WTC11 (cell line): ENCODE measurements at regions not wholly inside any gene's neighbourhood (a gene's known extent, or its start where the extent isn't known, plus 50 kb on each side); places are given as distances from the start of the nearest gene placed in this dataset.

ENCODE experiments used
- CBFB ChIP-seq: sonication (generic); formaldehyde crosslinking; IDR thresholded peaks from 2 replicates; pipeline ENCODE4 v1.8.1; 2022; ENCODE audit warnings: mild to moderate bottlenecking, low read depth, missing genetic modification reagents
- JUN ChIP-seq: sonication (generic); formaldehyde crosslinking; IDR thresholded peaks from 2 replicates; pipeline ENCODE4 v1.8.0; 2023; ENCODE audit warnings: mild to moderate bottlenecking, missing genetic modification reagents
- PREB ChIP-seq: sonication (generic); formaldehyde crosslinking; IDR thresholded peaks from 2 replicates; pipeline ENCODE4 v1.8.1; 2022; ENCODE audit warnings: mild to moderate bottlenecking, missing genetic modification reagents, moderate library complexity, borderline replicate concordance
- STAT6 ChIP-seq: sonication (generic); formaldehyde crosslinking; conservative IDR thresholded peaks from 2 replicates; pipeline ENCODE4 v1.8.1; 2023; ENCODE audit warnings: mild to moderate bottlenecking, low read depth, missing genetic modification reagents, moderate library complexity
- TCF7 ChIP-seq: sonication (generic); formaldehyde crosslinking; IDR thresholded peaks from 2 replicates; pipeline ENCODE4 v1.8.0; 2022; ENCODE audit warnings: mild to moderate bottlenecking, low read depth, missing genetic modification reagents, moderate library complexity
- TEAD4 ChIP-seq: sonication (generic); formaldehyde crosslinking; IDR thresholded peaks from 2 replicates; pipeline ENCODE4 v1.8.0; 2022; ENCODE audit warnings: mild to moderate bottlenecking, missing genetic modification reagents
- ZNF121 ChIP-seq: sonication (generic); formaldehyde crosslinking; IDR thresholded peaks from 2 replicates; pipeline ENCODE4 v1.8.0; 2023; ENCODE audit warnings: missing genetic modification reagents
- TF ChIP-seq, protein P1 (sequence below): fragments of 200-600 bp; IDR thresholded peaks from 2 replicates; pipeline ENCODE4 v1.8.0; 2022; ENCODE audit warnings: antibody characterized with exemption
- TF ChIP-seq, protein P2 (sequence below): sonication (generic); formaldehyde crosslinking; IDR thresholded peaks from 2 replicates; pipeline ENCODE4 v1.8.0; 2022; ENCODE audit warnings: mild to moderate bottlenecking, missing genetic modification reagents
- TF ChIP-seq, protein P3 (sequence below): sonication (generic); formaldehyde crosslinking; IDR thresholded peaks from 2 replicates; pipeline ENCODE4 v1.8.1; 2023; ENCODE audit warnings: mild to moderate bottlenecking, missing genetic modification reagents, moderate library complexity

- TF ChIP-seq TEAD4 (CRISPR knock-in tag), result no peak
- TF ChIP-seq, protein P1, sequence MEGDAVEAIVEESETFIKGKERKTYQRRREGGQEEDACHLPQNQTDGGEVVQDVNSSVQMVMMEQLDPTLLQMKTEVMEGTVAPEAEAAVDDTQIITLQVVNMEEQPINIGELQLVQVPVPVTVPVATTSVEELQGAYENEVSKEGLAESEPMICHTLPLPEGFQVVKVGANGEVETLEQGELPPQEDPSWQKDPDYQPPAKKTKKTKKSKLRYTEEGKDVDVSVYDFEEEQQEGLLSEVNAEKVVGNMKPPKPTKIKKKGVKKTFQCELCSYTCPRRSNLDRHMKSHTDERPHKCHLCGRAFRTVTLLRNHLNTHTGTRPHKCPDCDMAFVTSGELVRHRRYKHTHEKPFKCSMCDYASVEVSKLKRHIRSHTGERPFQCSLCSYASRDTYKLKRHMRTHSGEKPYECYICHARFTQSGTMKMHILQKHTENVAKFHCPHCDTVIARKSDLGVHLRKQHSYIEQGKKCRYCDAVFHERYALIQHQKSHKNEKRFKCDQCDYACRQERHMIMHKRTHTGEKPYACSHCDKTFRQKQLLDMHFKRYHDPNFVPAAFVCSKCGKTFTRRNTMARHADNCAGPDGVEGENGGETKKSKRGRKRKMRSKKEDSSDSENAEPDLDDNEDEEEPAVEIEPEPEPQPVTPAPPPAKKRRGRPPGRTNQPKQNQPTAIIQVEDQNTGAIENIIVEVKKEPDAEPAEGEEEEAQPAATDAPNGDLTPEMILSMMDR, result no peak
- TF ChIP-seq JUN (CRISPR knock-in tag), result no peak
- TF ChIP-seq, protein P2, sequence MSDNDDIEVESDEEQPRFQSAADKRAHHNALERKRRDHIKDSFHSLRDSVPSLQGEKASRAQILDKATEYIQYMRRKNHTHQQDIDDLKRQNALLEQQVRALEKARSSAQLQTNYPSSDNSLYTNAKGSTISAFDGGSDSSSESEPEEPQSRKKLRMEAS (CRISPR knock-in tag), result no peak
- TF ChIP-seq PREB (CRISPR knock-in tag), result no peak
- TF ChIP-seq, protein P3, sequence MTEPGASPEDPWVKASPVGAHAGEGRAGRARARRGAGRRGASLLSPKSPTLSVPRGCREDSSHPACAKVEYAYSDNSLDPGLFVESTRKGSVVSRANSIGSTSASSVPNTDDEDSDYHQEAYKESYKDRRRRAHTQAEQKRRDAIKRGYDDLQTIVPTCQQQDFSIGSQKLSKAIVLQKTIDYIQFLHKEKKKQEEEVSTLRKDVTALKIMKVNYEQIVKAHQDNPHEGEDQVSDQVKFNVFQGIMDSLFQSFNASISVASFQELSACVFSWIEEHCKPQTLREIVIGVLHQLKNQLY (CRISPR knock-in tag), result no peak
- no peak for TF ChIP-seq TCF7
- no peak for TF ChIP-seq CBFB (CRISPR knock-in tag)
- no peak for TF ChIP-seq STAT6
- no peak for TF ChIP-seq ZNF121 (CRISPR knock-in tag)
These were observed 422.6 kb downstream of the AMY1C start for GRCh38 chr1:104172243-104172681.
